BJ (cell line): ENCODE measurements at regions not wholly inside any gene's neighbourhood (a gene's known extent, or its start where the extent isn't known, plus 50 kb on each side); places are given as distances from the start of the nearest gene placed in this dataset.

Experiments
- CTCF ChIA-PET: fragments of 350-600 bp; formaldehyde crosslinking; extraction: SDS; loops from one replicate; lab custom pipeline; 2021; ENCODE audit warnings: antibody characterized with exemption, inconsistent platforms; lab: Yijun Ruan, JAX
- POLR2A ChIA-PET: fragments of 300-600 bp; sonication (Branson Sonifier 250); formaldehyde crosslinking; extraction: SDS; loops from one replicate; lab custom pipeline; 2021; ENCODE audit warnings: antibody characterized with exemption; lab: Charles Lee
- DNase-seq: peaks from one replicate; pipeline ENCODE4 v3.0.0-alpha.2; 2011; ENCODE audit warnings: low read depth
- H3K27me3 ChIP-seq: 2 replicates; pipeline ENCODE4 v1.6.0; 2011; ENCODE audit warnings: low read length; ENCODE audit not compliant: control insufficient read depth, insufficient read depth
- H3K36me3 ChIP-seq: 2 replicates; pipeline ENCODE4 v1.5.1; 2011; ENCODE audit warnings: low read length; ENCODE audit not compliant: control insufficient read depth, insufficient read depth
- H3K4me3 ChIP-seq: 2 replicates; pipeline ENCODE4 v1.5.1; 2011; ENCODE audit warnings: low read depth, mild to moderate bottlenecking, control low read depth, low read length
- CTCF ChIP-seq: IDR thresholded peaks from 2 replicates; pipeline ENCODE4 v1.5.1; 2011; ENCODE audit warnings: low read depth, mild to moderate bottlenecking, control low read depth, inconsistent platforms, low read length, moderate library complexity; ENCODE audit not compliant: insufficient read depth

GRCh38 chr13:94778986-94779385 lies 66.6 kb upstream of the SOX21 start:
- TF ChIP-seq CTCF: no peak
- H3K36me3 ChIP-seq: no peaks in the 10 kb centered on the region
- no peak overlapping the region for H3K4me3 ChIP-seq
- ChIA-PET POLR2A (no interaction called here), CTCF (no interaction called here)
- no peaks in the 10 kb centered on the region for H3K27me3 ChIP-seq
- no peak for DNase-seq

GRCh38 chr13:94778585-94778984 lies 66.2 kb upstream of the SOX21 start:
- POLR2A ChIA-PET: no interaction called here
- CTCF ChIA-PET: no interaction called here
- no peak for TF ChIP-seq CTCF
- no peak for DNase-seq
- Histone ChIP-seq H3K27me3 (no peaks in the 10 kb centered on the region), H3K4me3 (no peak overlapping the region), H3K36me3 (no peaks in the 10 kb centered on the region)

- Histone ChIP-seq H3K36me3 (no peaks in the 10 kb centered on the region), H3K27me3 (no peaks in the 10 kb centered on the region), H3K4me3 (no peak overlapping the region)
- ChIA-PET CTCF (interaction anchor here (0.7 kb wide), 1 partner anchor 160 kb away, joined by 3 read pairs; no protein-coding TSS in a partner anchor), POLR2A (no interaction called here)
- no peak for DNase-seq
- no peak for TF ChIP-seq CTCF
Measured at GRCh38 chr13:94776956-94777355, 64.6 kb upstream of the SOX21 start.

GRCh38 chr13:94776300-94776699 lies 64.0 kb upstream of the SOX21 start:
- Histone ChIP-seq H3K36me3 (no peaks in the 10 kb centered on the region), H3K27me3 (no peaks in the 10 kb centered on the region), H3K4me3 (no peak overlapping the region)
- no peak for TF ChIP-seq CTCF
- DNase-seq: no peak
- ChIA-PET POLR2A (no interaction called here), CTCF (no interaction called here)

- POLR2A ChIA-PET: no interaction called here
- no peak for DNase-seq
- Histone ChIP-seq H3K27me3 (no peaks in the 10 kb centered on the region), H3K4me3 (no peak overlapping the region), H3K36me3 (no peaks in the 10 kb centered on the region)
- CTCF ChIA-PET: no interaction called here
- no peak for TF ChIP-seq CTCF
Measured at GRCh38 chr13:94765814-94766213, 53.5 kb upstream of the SOX21 start.
